Transverse colon (tissue), 4 donors: ENCODE measurements at regions not wholly inside any gene's neighbourhood (a gene's known extent, or its start where the extent isn't known, plus 50 kb on each side); places are given as distances from the start of the nearest gene placed in this dataset.

Source experiments
- DNase-seq: peaks from one replicate; pipeline ENCODE4 v3.0.0-alpha.2; 2019
- H3K27ac ChIP-seq, 4 donors: fragments of 200-600 bp; sonication (generic); 2 replicates each; pipeline ENCODE4 v1.5.1; 2016 to 2018; ENCODE audit warnings: inconsistent platforms in 4 of 4
- H3K27me3 ChIP-seq: fragments of 200-600 bp; sonication (generic); 2 replicates; pipeline ENCODE4 v1.5.1; 2017; ENCODE audit warnings: inconsistent platforms
- H3K36me3 ChIP-seq, 4 donors: fragments of 200-600 bp; sonication (generic); 2 replicates each; pipeline ENCODE4 v1.5.1; 2017 to 2019; ENCODE audit warnings: inconsistent platforms in 4 of 4
- H3K4me1 ChIP-seq, 4 donors: fragments of 200-600 bp; sonication (generic); 2 replicates each; pipeline ENCODE4 v1.5.1; 2017 to 2020; ENCODE audit warnings: inconsistent platforms in 4 of 4
- H3K4me3 ChIP-seq, 4 donors: fragments of 200-600 bp; sonication (generic); 1 replicate in 1 of 4; 2 replicates in 3 of 4; pipeline versions ENCODE4 v1.5.1 to v1.6.1; 2017 to 2019; ENCODE audit warnings: inconsistent platforms in 4 of 4
- H3K9me3 ChIP-seq, 2 donors: fragments of 200-600 bp; sonication (generic); 2 replicates each; pipeline ENCODE4 v1.5.1; 2017 to 2019; ENCODE audit warnings: inconsistent platforms in 2 of 2
- EP300 ChIP-seq: sonication (generic); formaldehyde crosslinking; IDR thresholded peaks from one replicate; pipeline ENCODE4 v1.6.1; 2017; ENCODE audit warnings: antibody characterized with exemption, low read depth
- POLR2A ChIP-seq: fragments of 450-650 bp; IDR thresholded peaks from one replicate; pipeline ENCODE4 v1.6.1; 2016; ENCODE audit warnings: antibody characterized with exemption, mild to moderate bottlenecking, moderate library complexity
- POLR2AphosphoS5 ChIP-seq, 3 donors: sonication (generic); formaldehyde crosslinking; IDR thresholded peaks; one replicate each; pipeline ENCODE4 v1.6.1; 2016; ENCODE audit warnings: antibody characterized with exemption in 3 of 3
- WGBS, 2 donors: methylation state at CpG; one replicate each; pipeline ENCODE4 v1.1.5; 2018; ENCODE audit warnings: low coverage in 1 of 2; 5-methylcytosine and 5-hydroxymethylcytosine counted together
- in situ Hi-C, 4 donors: fragments of 200-750 bp; cut with MboI; loops; one replicate each; pipeline versions ENCODE4 v1.15.0 to v1.15.1; 2017; ENCODE audit warnings: low sequenced_read_pairs in 3 of 4, low pct_ligation_motif_present in 1 of 4, low pct_unique_long_range_greater_than_20kb in 1 of 4
- intact Hi-C: fragments of 100-400 bp; cut with DNase I; formaldehyde crosslinking; loops from one replicate; pipeline ENCODE4 v1.15.1; 2023; ENCODE audit warnings: low total_unique reads
- TF ChIP-seq, protein P1 (sequence below), 5 experiments: fragments of 200-600 bp in 3 of 5; fragments of 450-650 bp in 2 of 5; sonication (generic) in 3 of 5; IDR thresholded peaks; 1 replicate in 2 of 5; 2 replicates in 3 of 5; pipeline ENCODE4 v1.5.1; 2016 to 2017; ENCODE audit warnings: antibody characterized with exemption in 5 of 5, inconsistent platforms in 3 of 5, mild to moderate bottlenecking in 2 of 5, moderate library complexity in 1 of 5

DNA sequence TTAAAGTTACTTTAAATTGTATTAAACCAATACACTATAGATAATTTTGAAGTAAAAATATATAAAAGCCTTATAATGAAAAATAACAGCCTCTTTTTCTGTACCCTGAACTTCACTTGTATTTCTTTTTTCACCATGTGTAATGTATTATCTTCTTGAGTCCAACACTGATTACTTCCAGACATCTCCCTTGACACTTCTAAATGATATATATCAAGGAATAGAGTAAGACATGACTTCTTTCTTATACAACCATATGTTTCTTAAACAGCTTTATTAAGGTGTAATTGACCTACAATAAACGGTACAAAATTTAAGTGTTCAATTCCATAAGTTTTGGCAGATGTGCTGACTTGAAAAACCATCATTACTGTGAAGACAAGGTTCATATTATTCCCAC, 531.9 kb downstream of the OLFM4 start:
- TF ChIP-seq EP300 (no peak), POLR2AphosphoS5 (IDR thresholded peaks at IDR 0.05) (no peak), POLR2A (no peak)
- TF ChIP-seq, protein P1, sequence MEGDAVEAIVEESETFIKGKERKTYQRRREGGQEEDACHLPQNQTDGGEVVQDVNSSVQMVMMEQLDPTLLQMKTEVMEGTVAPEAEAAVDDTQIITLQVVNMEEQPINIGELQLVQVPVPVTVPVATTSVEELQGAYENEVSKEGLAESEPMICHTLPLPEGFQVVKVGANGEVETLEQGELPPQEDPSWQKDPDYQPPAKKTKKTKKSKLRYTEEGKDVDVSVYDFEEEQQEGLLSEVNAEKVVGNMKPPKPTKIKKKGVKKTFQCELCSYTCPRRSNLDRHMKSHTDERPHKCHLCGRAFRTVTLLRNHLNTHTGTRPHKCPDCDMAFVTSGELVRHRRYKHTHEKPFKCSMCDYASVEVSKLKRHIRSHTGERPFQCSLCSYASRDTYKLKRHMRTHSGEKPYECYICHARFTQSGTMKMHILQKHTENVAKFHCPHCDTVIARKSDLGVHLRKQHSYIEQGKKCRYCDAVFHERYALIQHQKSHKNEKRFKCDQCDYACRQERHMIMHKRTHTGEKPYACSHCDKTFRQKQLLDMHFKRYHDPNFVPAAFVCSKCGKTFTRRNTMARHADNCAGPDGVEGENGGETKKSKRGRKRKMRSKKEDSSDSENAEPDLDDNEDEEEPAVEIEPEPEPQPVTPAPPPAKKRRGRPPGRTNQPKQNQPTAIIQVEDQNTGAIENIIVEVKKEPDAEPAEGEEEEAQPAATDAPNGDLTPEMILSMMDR (IDR thresholded peaks at IDR 0.05): no peak
- intact Hi-C loops (no loop called here), in situ Hi-C loops (no loop called here)
- Histone ChIP-seq H3K4me1 (no peaks in the 10 kb centered on the region), H3K36me3 (no peaks in the 10 kb centered on the region), H3K9me3 (no peaks in the 10 kb centered on the region), H3K27me3 (no peaks in the 10 kb centered on the region), H3K4me3 (no peak overlapping the region), H3K27ac (no peak overlapping the region)
- 11 to 23% methylated on average over 1 of the region's 1 CpG for WGBS, 2 donors
- DNase-seq: no peak

DNA sequence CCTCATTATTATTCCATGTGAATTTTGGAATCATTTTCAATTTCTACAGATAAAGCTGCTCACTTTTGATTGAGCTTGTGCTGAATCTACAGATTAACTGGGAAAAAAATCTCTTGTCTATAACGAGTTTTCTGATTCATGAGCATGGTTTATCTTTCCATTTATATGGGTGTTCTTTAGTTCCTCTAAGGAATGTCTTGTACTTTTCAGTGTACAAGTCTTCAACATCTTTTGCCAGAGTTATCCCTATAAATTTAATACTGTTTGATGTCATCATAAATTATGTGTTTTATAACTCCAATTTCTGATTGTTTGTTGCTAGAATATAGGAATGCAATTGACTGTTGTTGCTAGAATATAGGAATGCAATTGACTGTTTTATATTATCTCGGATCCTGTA, 533.8 kb downstream of the OLFM4 start:
- Histone ChIP-seq H3K36me3 (no peaks in the 10 kb centered on the region), H3K27me3 (no peaks in the 10 kb centered on the region), H3K27ac (no peak overlapping the region), H3K9me3 (no peaks in the 10 kb centered on the region), H3K4me1 (no peaks in the 10 kb centered on the region), H3K4me3 (no peak overlapping the region)
- 62 to 65% methylated on average over 1 to 2 of the region's 2 CpGs for WGBS, 2 donors
- DNase-seq: no peak
- in situ Hi-C loops (no loop called here), intact Hi-C loops (no loop called here)
- no peak for TF ChIP-seq POLR2A
- TF ChIP-seq, protein P1 (IDR thresholded peaks at IDR 0.05): no peak

DNA sequence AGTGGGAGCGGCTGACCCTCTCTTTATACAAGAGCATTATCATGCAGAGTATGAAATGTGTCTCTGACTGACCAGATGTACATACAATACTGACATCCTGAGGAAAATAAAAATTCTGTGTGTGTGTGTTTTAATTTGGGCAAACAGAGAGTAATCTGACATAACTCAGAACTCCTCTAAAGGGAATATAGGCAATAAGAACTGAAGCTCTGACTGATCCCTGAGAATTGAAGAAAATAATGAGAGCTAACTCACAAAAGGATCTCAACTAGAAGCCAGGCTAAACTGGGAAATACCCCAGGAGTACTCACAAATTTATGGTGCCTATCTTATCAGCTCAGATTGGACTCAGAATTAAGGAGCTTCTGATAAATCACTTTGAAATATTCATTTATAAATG, 539.9 kb downstream of the OLFM4 start:
- in situ Hi-C loops: no loop called here
- H3K4me1 ChIP-seq: no peaks in the 10 kb centered on the region
- H3K27ac ChIP-seq: no peak overlapping the region
- H3K4me3 ChIP-seq: no peak overlapping the region
- no peaks in the 10 kb centered on the region for H3K9me3 ChIP-seq
- H3K27me3 ChIP-seq: no peaks in the 10 kb centered on the region
- 78 to 84% methylated on average over 1 of the region's 1 CpG for WGBS, 2 donors
- no peak for DNase-seq
- no peaks in the 10 kb centered on the region for H3K36me3 ChIP-seq
- TF ChIP-seq EP300: no peak
- no peak for TF ChIP-seq POLR2A
- TF ChIP-seq, protein P1 (IDR thresholded peaks at IDR 0.05): no peak
- no peak for TF ChIP-seq POLR2AphosphoS5 (IDR thresholded peaks at IDR 0.05)
- intact Hi-C loops: no loop called here

DNA sequence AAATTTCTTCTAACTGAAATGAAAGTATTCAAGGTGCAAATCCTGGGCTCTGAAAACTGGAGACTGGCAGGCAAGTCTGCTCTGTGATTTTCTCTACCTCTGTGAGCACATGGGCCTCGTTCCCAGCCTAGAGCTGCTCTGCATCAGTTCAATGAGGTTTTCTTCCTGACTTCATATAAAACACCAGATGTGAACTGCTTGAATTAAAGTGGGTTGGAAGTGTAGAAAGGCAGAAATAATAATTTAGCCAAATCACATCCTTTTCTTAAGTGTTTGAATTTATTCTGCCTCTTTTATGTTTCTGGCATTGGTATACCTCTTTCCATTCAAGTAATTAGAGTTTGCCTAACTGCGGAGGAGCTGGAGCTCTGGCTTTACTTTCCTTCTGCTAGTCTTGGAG, 540.8 kb downstream of the OLFM4 start:
- Histone ChIP-seq H3K9me3 (no peaks in the 10 kb centered on the region), H3K4me1 (no peaks in the 10 kb centered on the region), H3K27ac (no peak overlapping the region), H3K27me3 (no peaks in the 10 kb centered on the region), H3K36me3 (no peaks in the 10 kb centered on the region), H3K4me3 (no peak overlapping the region)
- intact Hi-C loops: no loop called here
- in situ Hi-C loops: no loop called here
- no peak for DNase-seq
- TF ChIP-seq POLR2AphosphoS5 (IDR thresholded peaks at IDR 0.05) (no peak), POLR2A (no peak), EP300 (no peak)
- TF ChIP-seq, protein P1 (IDR thresholded peaks at IDR 0.05): no peak
- WGBS, 2 donors: 46 to 59% methylated on average over 2 of the region's 2 CpGs
